ENCODE measurements at regions not wholly inside any gene's neighbourhood (a gene's known extent, or its start where the extent isn't known, plus 50 kb on each side); places are given as distances from the start of the nearest gene placed in this dataset.

GRCh38 chr3:167898091-167898490 lies 162.6 kb downstream of the SERPINI1 start:
- TF ChIP-seq MXI1 (conservative IDR thresholded peaks at IDR 0.05; ENCODE audit: poor library complexity, severe bottlenecking), result no peak
- TF ChIP-seq CTCF (IDR thresholded peaks at IDR 0.05; ENCODE audit: poor library complexity, severe bottlenecking), result no peak
- TF ChIP-seq EZH2 (IDR thresholded peaks at IDR 0.05; ENCODE audit: borderline replicate concordance, insufficient read depth, low read length, poor library complexity, severe bottlenecking), result no peak
- TF ChIP-seq, protein P1, sequence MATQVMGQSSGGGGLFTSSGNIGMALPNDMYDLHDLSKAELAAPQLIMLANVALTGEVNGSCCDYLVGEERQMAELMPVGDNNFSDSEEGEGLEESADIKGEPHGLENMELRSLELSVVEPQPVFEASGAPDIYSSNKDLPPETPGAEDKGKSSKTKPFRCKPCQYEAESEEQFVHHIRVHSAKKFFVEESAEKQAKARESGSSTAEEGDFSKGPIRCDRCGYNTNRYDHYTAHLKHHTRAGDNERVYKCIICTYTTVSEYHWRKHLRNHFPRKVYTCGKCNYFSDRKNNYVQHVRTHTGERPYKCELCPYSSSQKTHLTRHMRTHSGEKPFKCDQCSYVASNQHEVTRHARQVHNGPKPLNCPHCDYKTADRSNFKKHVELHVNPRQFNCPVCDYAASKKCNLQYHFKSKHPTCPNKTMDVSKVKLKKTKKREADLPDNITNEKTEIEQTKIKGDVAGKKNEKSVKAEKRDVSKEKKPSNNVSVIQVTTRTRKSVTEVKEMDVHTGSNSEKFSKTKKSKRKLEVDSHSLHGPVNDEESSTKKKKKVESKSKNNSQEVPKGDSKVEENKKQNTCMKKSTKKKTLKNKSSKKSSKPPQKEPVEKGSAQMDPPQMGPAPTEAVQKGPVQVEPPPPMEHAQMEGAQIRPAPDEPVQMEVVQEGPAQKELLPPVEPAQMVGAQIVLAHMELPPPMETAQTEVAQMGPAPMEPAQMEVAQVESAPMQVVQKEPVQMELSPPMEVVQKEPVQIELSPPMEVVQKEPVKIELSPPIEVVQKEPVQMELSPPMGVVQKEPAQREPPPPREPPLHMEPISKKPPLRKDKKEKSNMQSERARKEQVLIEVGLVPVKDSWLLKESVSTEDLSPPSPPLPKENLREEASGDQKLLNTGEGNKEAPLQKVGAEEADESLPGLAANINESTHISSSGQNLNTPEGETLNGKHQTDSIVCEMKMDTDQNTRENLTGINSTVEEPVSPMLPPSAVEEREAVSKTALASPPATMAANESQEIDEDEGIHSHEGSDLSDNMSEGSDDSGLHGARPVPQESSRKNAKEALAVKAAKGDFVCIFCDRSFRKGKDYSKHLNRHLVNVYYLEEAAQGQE (IDR thresholded peaks at IDR 0.05; ENCODE audit: borderline replicate concordance), result no peak
- TF ChIP-seq EP300 (conservative IDR thresholded peaks at IDR 0.05; ENCODE audit: poor library complexity, severe bottlenecking), result no peak

Measured in neural cell (in vitro differentiated cells).